ENCODE measurements at regions not wholly inside any gene's neighbourhood (a gene's known extent, or its start where the extent isn't known, plus 50 kb on each side); places are given as distances from the start of the nearest gene placed in this dataset.
"Not testable (repeated sequence)": the region's sequence is repeated elsewhere in the genome, so short reads cannot be mapped to it uniquely, and the experiment has no call there.

- no peak for DNase-seq
Measured at GRCh38 chr5:123722451-123722850, 210.5 kb downstream of the CSNK1G3 start.

DNA sequence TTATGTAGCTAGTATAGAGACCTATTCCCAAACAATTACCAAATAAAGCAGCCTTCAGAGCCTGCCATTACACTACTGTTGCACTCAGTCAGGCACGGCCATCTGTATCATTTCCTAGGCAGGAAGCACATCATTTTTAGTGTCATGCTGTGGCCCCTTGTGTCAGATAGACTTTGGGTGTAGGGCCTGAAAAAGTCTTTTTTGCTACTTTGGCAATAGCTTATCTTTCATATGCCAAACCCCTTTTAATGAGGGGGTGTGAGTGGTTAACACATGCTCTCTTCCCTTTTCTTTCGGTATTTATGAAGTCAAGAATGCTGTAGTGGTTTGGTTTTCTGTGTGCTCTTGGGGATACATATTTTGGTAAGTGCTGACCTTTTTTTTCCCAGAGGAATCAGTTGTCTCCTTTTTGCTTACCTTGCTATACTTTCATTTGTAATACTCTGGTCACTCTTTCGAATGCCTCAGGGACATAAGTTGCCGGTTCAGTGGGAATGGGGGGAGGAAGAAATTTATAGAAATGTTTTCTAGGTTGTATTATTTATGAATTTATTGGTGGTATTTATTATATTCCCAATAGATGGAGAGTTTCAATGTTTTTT, 209.8 kb downstream of the CSNK1G3 start:
- no peak for DNase-seq

GRCh38 chr5:123720955-123721354, 209.0 kb downstream of the CSNK1G3 start:
- no peak for DNase-seq

DNA sequence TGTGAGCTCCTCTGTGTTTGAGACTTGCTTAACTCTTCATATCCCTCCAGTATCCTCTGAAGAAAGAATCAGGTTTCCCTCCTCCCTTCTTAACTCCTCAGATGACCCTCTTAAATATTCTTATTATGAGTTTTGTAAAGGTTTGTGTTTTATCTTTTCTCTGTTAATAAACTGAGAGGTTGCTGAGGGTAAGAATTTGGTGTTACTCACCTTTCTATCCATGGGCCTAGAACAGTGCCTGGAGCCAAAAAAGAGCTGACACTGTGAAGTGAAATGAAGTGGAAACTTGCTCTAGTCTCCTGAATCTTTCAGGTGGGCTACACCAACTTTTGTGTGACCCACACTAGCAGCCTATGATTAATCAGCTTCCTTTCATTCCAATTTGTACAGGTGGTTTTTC, 208.4 kb downstream of the CSNK1G3 start:
- no peak for DNase-seq

DNA sequence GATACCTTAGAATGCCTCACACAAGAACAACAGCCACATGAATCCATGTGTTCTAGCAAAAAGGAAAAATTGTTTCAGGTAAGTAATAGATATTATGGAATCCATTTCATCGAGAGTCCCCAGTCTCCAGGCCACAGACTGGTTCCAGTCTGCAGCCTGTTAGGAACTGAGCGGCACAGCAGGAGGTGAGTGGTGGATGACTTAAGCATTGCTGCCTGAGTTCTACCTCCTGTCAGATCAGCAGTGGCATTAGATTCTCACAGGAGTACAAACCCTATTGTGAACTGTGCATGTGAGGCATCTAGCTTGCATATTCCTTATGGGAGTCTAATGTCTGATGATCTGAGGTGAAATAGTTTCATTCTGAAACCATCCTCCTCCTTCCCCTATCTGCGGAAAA, 207.0 kb downstream of the CSNK1G3 start:
- DNase-seq, result no peak

- no peak for DNase-seq
Measured at GRCh38 chr5:123718238-123718637, 206.3 kb downstream of the CSNK1G3 start.

DNA sequence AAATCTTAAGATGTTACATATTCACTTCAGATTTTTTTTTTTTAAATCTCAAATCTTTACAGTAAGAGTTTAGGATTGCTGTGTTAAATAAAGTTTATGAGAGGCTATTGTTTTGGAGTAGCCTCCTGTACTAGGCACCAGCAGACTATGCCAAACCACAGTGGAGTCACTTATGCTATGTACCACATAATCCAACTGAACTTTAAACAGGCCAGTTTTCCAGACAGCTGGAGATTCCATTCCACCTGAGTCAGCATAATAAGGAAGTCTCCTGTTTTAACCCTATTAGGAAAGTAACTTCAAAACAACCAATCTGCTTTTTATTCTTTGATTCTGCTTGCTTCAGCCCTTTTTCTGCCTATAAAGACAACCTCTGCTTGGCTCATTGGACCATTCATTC, 205.2 kb downstream of the CSNK1G3 start:
- no peak for DNase-seq

GRCh38 chr5:123710031-123710430, 198.1 kb downstream of the CSNK1G3 start:
- no peak for DNase-seq

DNA sequence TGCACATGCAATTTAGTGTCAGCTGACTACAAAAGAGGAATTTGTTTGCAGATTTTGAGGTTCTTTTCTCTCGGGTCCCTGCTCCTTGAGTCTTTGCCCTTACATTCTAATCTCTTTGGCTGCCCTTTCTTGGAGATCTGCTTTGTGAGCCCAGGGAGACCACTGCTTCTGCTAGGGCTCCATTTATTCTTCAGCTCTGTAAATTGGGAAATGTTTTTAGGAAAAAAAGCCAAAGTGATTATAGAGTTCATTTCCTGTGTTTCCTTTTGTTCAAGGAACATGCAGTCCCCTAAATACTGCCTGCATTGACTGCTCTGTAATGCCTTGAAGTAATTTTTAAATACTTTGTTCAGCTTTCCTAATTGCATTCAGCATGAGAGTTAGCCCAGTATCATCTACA, 197.4 kb downstream of the CSNK1G3 start:
- no peak for DNase-seq

- no peak for DNase-seq
Measured at GRCh38 chr5:123708074-123708806, 196.3 kb downstream of the CSNK1G3 start.

GRCh38 chr5:123706531-123706930, 194.6 kb downstream of the CSNK1G3 start:
- DNase-seq, result no peak

GRCh38 chr5:123705741-123706140, 193.8 kb downstream of the CSNK1G3 start:
- no peak for DNase-seq

DNA sequence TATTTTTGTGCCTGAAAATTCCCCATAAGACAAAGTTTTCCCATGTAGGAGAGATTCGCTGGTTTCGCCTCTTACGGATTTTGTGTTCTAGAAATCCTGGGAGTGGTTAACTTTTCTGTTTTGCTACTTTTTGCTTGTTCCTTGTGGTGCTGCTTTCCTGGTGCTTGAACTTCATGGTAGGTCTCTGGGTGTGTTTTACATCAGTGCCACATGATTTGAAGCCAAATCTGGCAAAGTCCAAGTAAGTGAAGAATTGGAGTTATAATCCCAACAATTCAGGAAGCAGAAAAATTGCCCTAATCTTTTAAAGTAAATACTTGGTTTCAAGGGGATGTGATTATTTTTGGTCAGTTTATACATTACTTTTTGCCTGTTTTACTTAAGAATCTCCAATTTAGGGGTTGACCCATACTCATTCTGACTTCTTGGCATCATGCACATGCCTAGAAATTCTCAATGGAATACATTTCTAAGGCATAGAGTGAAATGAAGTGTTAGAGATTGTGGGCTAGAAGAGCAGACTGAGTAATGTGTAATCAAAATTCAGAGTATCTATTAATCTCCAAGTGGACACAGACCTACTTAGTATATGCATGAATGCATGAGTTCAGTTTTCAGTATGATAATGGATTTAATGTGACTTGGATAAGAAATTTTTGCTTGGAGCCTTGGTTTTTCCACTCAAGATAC, 189.7 kb downstream of the CSNK1G3 start:
- DNase-seq, result no peak

DNA sequence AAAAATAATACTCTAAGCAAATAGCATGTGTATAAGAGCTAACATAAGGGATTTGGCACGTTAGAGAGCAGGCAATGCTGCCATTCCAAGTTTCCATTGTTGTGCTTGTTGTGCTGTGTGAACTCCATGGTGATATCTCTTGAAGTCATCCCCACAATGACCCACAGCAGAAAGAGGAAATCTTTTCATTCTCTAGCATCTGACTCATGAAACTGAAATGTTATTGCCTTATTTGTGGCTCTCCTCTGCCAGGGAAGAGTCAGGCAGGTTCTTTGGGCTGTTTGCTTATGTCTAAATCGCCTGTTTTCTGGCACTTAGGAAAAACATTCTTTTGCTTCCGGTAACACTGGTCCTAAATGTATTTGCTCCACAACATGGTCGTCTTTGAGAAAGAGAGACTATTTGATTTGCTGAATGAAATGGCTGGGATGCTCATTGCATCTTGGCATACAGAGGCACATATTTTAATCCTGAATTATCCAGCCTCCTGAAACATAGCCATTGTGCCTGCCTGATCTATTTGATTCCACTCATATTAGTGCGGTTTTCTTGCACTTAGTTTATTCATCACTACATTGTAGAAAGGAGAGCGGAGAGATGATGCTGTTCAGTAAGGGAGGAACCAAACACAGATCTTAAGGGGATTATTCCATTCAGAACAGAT, 188.8 kb downstream of the CSNK1G3 start:
- no peak for DNase-seq

DNA sequence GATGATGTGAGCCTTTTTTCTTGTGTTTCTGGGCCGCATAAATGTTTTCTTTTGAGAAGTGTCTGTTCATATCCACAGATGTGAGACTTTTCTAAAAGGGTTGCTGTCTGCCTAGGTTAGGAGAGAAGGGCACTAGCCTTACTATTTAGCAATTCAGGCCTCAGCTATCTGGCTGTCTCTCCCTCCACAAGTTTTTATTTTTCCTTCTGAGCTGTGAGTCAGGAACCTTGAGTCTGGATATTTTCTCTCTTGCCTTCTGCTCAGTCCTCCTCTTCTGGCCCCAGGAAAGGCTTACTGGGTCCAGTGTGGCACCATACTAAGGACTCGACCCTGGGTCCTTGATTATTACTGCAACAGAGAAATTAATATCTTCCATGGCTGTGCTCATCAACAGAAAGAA, 187.6 kb downstream of the CSNK1G3 start:
- DNase-seq, result no peak

GRCh38 chr5:123698937-123699336, 187.0 kb downstream of the CSNK1G3 start:
- DNase-seq, result not testable (repeated sequence)

DNA sequence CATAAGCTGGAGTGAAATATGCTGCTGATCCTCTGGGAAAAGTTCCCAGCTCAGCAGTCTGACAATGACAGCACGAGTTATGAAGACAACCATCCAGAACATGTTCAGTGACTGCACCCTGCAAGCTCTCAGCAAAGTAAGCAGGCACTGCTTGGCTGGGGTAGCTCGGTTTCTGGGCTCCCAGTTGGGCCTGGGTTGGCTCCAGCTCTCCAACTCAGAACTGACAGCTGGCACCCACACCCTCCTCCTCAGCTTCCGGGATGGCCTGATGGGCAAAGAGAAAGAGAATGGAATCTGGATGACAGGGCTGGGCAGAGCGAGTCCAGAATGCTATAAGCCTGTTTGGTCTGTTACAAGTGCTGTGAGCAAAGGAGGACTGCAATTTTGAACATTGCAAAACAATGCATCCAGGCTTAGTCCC, 185.0 kb downstream of the CSNK1G3 start:
- peak; percentile 82 to 88 for DNase-seq

DNA sequence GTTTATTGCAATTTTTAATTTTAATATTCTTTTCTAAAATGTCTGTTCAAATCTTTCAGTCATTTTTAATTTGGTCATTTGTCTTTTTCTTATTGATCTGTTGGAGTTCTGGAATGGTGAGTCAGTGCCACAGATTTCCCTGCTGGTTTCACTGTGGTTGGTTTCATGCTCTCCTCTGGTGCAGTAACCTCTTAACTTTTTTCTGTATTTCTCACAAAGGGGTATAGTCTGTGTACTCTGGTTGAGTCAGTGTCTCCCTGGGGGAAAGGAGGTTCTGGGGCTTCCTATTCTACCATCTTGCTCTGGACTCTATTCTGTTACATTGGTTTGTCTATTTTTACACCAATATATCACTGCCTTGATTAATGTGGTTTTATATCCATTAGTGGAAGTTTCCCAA, 178.8 kb downstream of the CSNK1G3 start:
- no peak for DNase-seq

GRCh38 chr5:123681061-123681460, 169.1 kb downstream of the CSNK1G3 start:
- DNase-seq, result no peak

- DNase-seq, result no peak
Measured at GRCh38 chr5:123673107-123673506, 161.1 kb downstream of the CSNK1G3 start.

GRCh38 chr5:123671711-123672456, 159.9 kb downstream of the CSNK1G3 start:
- no peak for DNase-seq

GRCh38 chr5:123671042-123671441, 159.1 kb downstream of the CSNK1G3 start:
- peak in 1 of 2 donors; percentile 63 for DNase-seq
